ENCODE measurements at regions not wholly inside any gene's neighbourhood (a gene's known extent, or its start where the extent isn't known, plus 50 kb on each side); places are given as distances from the start of the nearest gene placed in this dataset.
"Not testable (repeated sequence)": the region's sequence is repeated elsewhere in the genome, so short reads cannot be mapped to it uniquely, and the experiment has no call there.

DNA sequence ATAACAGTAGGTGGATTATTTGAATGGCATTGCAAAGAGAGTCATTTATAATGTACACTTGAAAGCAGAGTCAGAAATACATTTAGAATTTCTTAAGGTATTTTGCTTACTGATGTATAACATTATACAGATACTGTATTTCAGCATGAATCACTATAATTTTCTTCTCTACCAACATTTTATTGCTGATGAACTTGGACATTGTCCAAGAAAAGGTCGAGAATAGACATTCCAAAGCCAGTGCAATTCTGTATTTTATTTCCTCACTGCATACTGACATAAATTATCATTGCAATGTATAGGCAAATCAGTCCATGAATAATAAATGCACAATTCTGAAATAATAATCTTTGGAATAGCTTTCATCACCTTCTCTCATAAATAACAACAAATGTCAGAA is 1420.0 kb upstream of the EYS start:
- no peak for DNase-seq
- Histone ChIP-seq H3K4me3 (ENCODE audit: low read depth, low read length) (no peak overlapping the region), H3K27ac (no peak overlapping the region), H3K27me3 (replicated peaks) (no peaks in the 10 kb centered on the region), H3K36me3 (replicated peaks) (no peaks in the 10 kb centered on the region)
- TF ChIP-seq, protein P1, sequence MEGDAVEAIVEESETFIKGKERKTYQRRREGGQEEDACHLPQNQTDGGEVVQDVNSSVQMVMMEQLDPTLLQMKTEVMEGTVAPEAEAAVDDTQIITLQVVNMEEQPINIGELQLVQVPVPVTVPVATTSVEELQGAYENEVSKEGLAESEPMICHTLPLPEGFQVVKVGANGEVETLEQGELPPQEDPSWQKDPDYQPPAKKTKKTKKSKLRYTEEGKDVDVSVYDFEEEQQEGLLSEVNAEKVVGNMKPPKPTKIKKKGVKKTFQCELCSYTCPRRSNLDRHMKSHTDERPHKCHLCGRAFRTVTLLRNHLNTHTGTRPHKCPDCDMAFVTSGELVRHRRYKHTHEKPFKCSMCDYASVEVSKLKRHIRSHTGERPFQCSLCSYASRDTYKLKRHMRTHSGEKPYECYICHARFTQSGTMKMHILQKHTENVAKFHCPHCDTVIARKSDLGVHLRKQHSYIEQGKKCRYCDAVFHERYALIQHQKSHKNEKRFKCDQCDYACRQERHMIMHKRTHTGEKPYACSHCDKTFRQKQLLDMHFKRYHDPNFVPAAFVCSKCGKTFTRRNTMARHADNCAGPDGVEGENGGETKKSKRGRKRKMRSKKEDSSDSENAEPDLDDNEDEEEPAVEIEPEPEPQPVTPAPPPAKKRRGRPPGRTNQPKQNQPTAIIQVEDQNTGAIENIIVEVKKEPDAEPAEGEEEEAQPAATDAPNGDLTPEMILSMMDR (IDR thresholded peaks at IDR 0.05; ENCODE audit: low read depth, low read length, missing control alignments): no peak
- in situ Hi-C loops (cut with HindIII; ENCODE audit: low pct_ligation_motif_present, low sequenced_read_pairs): no loop called here

DNA sequence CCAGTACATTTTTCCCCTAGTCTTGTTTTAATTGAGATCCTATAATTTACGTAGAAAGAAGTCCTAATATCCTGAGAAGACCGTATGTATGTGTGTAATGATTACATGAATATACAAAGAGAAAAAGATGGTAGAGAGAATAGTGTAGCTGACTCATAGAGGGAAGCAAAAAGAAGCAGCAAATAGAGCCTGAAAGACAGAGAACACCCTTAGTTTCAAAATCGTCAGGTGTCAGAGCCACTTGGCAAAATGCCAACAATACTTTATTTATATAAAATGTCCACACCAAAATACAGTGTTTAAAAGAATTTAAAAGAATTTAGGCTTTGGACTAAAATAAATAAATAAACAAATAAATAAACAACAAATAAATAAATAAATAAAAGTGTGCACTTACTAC is 1414.1 kb upstream of the EYS start:
- Histone ChIP-seq H3K27me3 (replicated peaks) (no peaks in the 10 kb centered on the region), H3K36me3 (replicated peaks) (no peaks in the 10 kb centered on the region), H3K4me3 (ENCODE audit: low read depth, low read length) (no peak overlapping the region), H3K27ac (no peak overlapping the region)
- TF ChIP-seq, protein P1 (IDR thresholded peaks at IDR 0.05; ENCODE audit: low read depth, low read length, missing control alignments): no peak
- in situ Hi-C loops (cut with HindIII; ENCODE audit: low pct_ligation_motif_present, low sequenced_read_pairs): no loop called here
- DNase-seq: no peak

DNA sequence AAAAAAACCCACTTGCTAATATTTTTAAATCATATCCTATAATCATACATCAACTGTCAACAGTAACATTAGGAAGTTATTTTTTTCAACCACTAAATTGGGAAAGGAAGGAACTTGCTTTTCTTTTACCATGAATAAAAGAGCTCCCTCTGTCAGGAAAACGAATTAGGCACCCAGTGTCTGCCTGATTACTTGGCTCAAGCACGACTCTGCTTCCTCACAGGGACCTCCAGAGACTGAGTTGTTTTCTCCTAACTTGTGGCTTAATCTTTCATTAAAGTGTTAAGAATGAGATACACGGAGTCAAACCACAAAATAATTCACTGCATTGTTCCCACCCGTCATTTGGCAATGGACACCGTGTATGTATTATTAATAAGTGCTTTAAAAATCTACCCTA is 1405.1 kb upstream of the EYS start:
- H3K4me3 ChIP-seq (ENCODE audit: low read depth, low read length): no peak overlapping the region
- DNase-seq: no peak
- H3K36me3 ChIP-seq (replicated peaks): no peaks in the 10 kb centered on the region
- TF ChIP-seq, protein P1 (IDR thresholded peaks at IDR 0.05; ENCODE audit: low read depth, low read length, missing control alignments): no peak
- no peak overlapping the region for H3K27ac ChIP-seq
- in situ Hi-C loops (cut with HindIII; ENCODE audit: low pct_ligation_motif_present, low sequenced_read_pairs): no loop called here
- H3K27me3 ChIP-seq (replicated peaks): no peaks in the 10 kb centered on the region

DNA sequence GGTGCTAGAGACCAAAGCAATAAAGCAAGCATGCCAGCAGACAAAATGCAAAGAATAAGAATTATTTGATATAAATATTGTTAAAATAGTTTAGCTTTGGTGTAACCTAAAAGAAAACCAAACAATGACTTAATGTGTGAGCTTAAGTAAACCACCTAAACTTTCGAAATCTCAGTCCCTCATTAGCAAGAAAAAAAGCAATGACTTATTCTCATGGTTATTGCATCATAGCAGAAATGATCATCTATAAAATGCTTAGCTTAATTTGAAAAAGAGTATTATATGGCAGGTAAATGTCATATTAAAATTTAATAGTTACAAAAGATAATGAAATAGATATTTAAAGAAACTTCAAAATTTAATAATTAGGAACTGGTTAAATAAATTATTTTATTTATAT is 1395.7 kb upstream of the EYS start:
- Histone ChIP-seq H3K27ac (no peak overlapping the region), H3K36me3 (replicated peaks) (no peaks in the 10 kb centered on the region), H3K27me3 (replicated peaks) (no peaks in the 10 kb centered on the region), H3K4me3 (ENCODE audit: low read depth, low read length) (no peak overlapping the region)
- no peak for DNase-seq
- TF ChIP-seq, protein P1 (IDR thresholded peaks at IDR 0.05; ENCODE audit: low read depth, low read length, missing control alignments): no peak
- in situ Hi-C loops (cut with HindIII; ENCODE audit: low pct_ligation_motif_present, low sequenced_read_pairs): no loop called here

DNA sequence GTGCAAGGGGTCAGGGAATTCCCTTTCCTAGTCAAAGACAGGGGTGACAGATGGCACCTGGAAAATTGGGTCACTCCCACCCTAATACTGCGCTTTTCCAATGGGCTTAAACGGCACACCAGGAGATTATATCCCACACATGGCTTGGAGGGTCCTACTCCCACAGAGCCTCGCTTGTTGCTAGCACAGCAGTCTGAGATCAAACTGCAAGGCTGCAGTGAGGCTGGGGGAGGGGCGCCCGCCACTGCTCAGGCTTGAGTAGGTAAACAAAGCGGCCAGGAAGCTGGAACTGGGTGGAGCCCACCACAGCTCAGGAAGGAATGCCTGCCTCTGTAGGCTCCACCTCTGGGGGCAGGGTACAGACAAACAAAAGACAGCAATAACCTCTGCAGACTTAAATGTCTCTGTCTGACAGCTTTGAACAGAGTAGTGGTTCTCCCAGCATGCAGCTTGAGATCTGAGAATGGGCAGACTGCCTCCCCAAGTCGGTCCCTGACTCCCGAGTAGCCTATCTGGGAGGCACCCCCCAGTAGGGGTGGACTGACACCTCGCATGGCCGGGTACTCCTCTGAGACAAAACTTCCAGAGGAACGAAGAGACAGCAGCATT is 1388.7 kb upstream of the EYS start:
- in situ Hi-C loops (cut with HindIII; ENCODE audit: low pct_ligation_motif_present, low sequenced_read_pairs); DNase-seq; H3K4me3 ChIP-seq (ENCODE audit: low read depth, low read length); H3K27ac ChIP-seq; H3K36me3 ChIP-seq (replicated peaks); H3K27me3 ChIP-seq (replicated peaks): not testable (repeated sequence)

DNA sequence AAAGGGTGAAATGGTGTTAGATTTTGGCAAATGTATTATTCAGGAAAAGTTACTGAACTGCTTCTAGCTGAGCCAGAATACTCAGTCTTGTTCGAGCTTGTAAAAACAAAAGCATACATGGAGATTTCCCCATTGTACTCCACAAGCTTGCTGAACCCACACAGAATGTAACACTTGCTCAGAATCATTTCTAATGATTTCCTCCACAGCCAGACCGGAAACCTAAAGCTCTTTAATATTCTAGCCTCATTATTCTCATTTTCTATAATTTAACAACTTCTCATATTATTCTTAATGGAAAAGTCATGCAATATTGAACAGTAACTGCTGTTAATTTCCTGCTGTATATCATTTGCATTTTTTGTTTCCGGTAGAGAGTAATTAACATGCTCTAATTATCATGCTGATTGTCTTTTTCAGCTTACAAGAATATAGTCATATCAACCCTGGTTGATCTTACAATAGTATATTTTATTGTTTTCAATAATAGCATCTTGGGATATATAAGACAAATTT is 1387.5 kb upstream of the EYS start:
- no peaks in the 10 kb centered on the region for H3K36me3 ChIP-seq (replicated peaks)
- H3K27me3 ChIP-seq (replicated peaks): no peaks in the 10 kb centered on the region
- in situ Hi-C loops (cut with HindIII; ENCODE audit: low pct_ligation_motif_present, low sequenced_read_pairs): no loop called here
- H3K27ac ChIP-seq: no peak overlapping the region
- DNase-seq: no peak
- TF ChIP-seq, protein P1 (IDR thresholded peaks at IDR 0.05; ENCODE audit: low read depth, low read length, missing control alignments): no peak
- H3K4me3 ChIP-seq (ENCODE audit: low read depth, low read length): no peak overlapping the region

Data from brain microvascular endothelial cell (primary cell).